ENCODE measurements at regions not wholly inside any gene's neighbourhood (a gene's known extent, or its start where the extent isn't known, plus 50 kb on each side); places are given as distances from the start of the nearest gene placed in this dataset.

- Histone ChIP-seq H3K36me3 (replicated peaks; ENCODE audit: insufficient read depth, low read depth) (no peaks in the 10 kb centered on the region), H4K20me1 (ENCODE audit: insufficient read depth, poor library complexity, severe bottlenecking) (no peaks in the 10 kb centered on the region), H3K4me3 (no peak overlapping the region), H3K4me1 (ENCODE audit: insufficient read depth) (no peaks in the 10 kb centered on the region), H3K9me2 (replicated peaks; ENCODE audit: insufficient read depth) (no peaks in the 10 kb centered on the region), H2AFZ (no peak overlapping the region), H3K4me2 (no peak overlapping the region), H3K27me3 (no peaks in the 10 kb centered on the region), H3K9me3 (ENCODE audit: low read depth) (no peaks in the 10 kb centered on the region), H3K79me2 (no peaks in the 10 kb centered on the region), H3K27ac (no peak overlapping the region)
- WGBS (ENCODE audit: low lambda C conversion rate, missing lambda C conversion rate) = 50% methylated on average over 5 of the region's 5 CpGs
- no peak for DNase-seq (ENCODE audit: low spot score)
- TF ChIP-seq, protein P1, sequence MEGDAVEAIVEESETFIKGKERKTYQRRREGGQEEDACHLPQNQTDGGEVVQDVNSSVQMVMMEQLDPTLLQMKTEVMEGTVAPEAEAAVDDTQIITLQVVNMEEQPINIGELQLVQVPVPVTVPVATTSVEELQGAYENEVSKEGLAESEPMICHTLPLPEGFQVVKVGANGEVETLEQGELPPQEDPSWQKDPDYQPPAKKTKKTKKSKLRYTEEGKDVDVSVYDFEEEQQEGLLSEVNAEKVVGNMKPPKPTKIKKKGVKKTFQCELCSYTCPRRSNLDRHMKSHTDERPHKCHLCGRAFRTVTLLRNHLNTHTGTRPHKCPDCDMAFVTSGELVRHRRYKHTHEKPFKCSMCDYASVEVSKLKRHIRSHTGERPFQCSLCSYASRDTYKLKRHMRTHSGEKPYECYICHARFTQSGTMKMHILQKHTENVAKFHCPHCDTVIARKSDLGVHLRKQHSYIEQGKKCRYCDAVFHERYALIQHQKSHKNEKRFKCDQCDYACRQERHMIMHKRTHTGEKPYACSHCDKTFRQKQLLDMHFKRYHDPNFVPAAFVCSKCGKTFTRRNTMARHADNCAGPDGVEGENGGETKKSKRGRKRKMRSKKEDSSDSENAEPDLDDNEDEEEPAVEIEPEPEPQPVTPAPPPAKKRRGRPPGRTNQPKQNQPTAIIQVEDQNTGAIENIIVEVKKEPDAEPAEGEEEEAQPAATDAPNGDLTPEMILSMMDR (IDR thresholded peaks at IDR 0.05; ENCODE audit: poor library complexity) = no peak
- no peak for TF ChIP-seq EZH2phosphoT487 (IDR thresholded peaks at IDR 0.05; ENCODE audit: low read depth, severe bottlenecking, unreplicated experiment)
- no peak for TF ChIP-seq EZH2 (IDR thresholded peaks at IDR 0.05; ENCODE audit: borderline replicate concordance)
These were observed 87.0 kb upstream of the ONECUT1 start for GRCh38 chr15:52876991-52877663.

- H3K36me3 ChIP-seq (replicated peaks; ENCODE audit: insufficient read depth, low read depth) = no peaks in the 10 kb centered on the region
- H4K20me1 ChIP-seq (ENCODE audit: insufficient read depth, poor library complexity, severe bottlenecking) = no peaks in the 10 kb centered on the region
- no peak overlapping the region for H3K4me2 ChIP-seq
- H3K4me3 ChIP-seq = no peak overlapping the region
- no peak for DNase-seq (ENCODE audit: low spot score)
- H2AFZ ChIP-seq = no peak overlapping the region
- H3K79me2 ChIP-seq = no peaks in the 10 kb centered on the region
- H3K4me1 ChIP-seq (ENCODE audit: insufficient read depth) = no peaks in the 10 kb centered on the region
- TF ChIP-seq EZH2 (IDR thresholded peaks at IDR 0.05; ENCODE audit: borderline replicate concordance) = no peak
- TF ChIP-seq, protein P1 (IDR thresholded peaks at IDR 0.05; ENCODE audit: poor library complexity) = no peak
- no peak for TF ChIP-seq EZH2phosphoT487 (IDR thresholded peaks at IDR 0.05; ENCODE audit: low read depth, severe bottlenecking, unreplicated experiment)
- H3K27ac ChIP-seq = no peak overlapping the region
- H3K9me2 ChIP-seq (replicated peaks; ENCODE audit: insufficient read depth) = no peaks in the 10 kb centered on the region
- 91% methylated on average over 8 of the region's 8 CpGs for WGBS (ENCODE audit: low lambda C conversion rate, missing lambda C conversion rate)
- no peaks in the 10 kb centered on the region for H3K27me3 ChIP-seq
- H3K9me3 ChIP-seq (ENCODE audit: low read depth) = no peaks in the 10 kb centered on the region
These were observed 82.1 kb upstream of the ONECUT1 start for GRCh38 chr15:52872036-52872818.

DNA sequence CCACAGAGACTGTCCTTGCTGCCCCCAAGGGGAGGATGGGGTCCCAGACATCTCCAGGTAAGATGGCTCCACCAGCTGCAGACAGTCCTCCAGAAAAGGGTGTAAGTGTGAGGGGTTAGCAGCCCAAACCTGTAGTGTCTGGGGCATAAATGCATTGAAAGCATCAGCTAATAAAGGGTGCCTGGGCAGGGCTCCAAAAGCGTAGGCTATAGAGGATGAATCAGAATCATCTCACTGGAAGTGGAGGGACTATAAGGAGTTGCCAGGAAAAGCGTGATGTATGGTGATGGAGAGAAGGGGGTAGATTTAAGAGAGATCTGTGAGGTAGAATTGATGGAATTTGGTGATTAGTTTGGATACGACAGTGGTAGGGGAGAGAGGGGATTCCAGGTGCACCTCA lies 79.9 kb upstream of the ONECUT1 start:
- no peak for DNase-seq (ENCODE audit: low spot score)
- H3K4me3 ChIP-seq = no peak overlapping the region
- H3K27me3 ChIP-seq = no peaks in the 10 kb centered on the region
- H3K9me2 ChIP-seq (replicated peaks; ENCODE audit: insufficient read depth) = no peaks in the 10 kb centered on the region
- no peaks in the 10 kb centered on the region for H3K36me3 ChIP-seq (replicated peaks; ENCODE audit: insufficient read depth, low read depth)
- H4K20me1 ChIP-seq (ENCODE audit: insufficient read depth, poor library complexity, severe bottlenecking) = no peaks in the 10 kb centered on the region
- 92% methylated on average over 3 of the region's 3 CpGs for WGBS (ENCODE audit: low lambda C conversion rate, missing lambda C conversion rate)
- no peaks in the 10 kb centered on the region for H3K4me1 ChIP-seq (ENCODE audit: insufficient read depth)
- H3K79me2 ChIP-seq = no peaks in the 10 kb centered on the region
- TF ChIP-seq EZH2phosphoT487 (IDR thresholded peaks at IDR 0.05; ENCODE audit: low read depth, severe bottlenecking, unreplicated experiment) = no peak
- no peak overlapping the region for H3K27ac ChIP-seq
- H3K4me2 ChIP-seq = no peak overlapping the region
- H2AFZ ChIP-seq = no peak overlapping the region
- no peaks in the 10 kb centered on the region for H3K9me3 ChIP-seq (ENCODE audit: low read depth)

DNA sequence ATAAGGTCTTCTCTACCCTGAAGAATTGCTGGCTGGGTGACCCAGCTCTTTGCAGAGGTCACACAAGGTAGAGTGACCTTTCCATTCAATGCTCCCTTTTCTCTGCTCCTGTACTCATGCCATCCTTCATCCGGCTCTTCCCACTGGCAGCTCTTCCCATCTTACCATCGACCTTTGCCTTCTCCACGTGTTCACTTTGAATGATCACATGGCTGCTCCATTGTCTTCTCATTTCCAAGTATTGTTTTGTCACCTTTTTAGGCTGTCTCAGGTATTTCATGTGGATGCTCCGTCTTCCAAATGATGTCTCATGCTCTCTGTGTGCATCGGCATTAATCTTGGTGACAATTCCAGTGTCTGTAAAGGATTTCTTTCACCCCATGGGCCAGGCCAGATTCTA lies 76.6 kb upstream of the ONECUT1 start:
- no peak overlapping the region for H3K4me2 ChIP-seq
- DNase-seq (ENCODE audit: low spot score) = no peak
- H2AFZ ChIP-seq = no peak overlapping the region
- TF ChIP-seq EZH2 (IDR thresholded peaks at IDR 0.05; ENCODE audit: borderline replicate concordance) (no peak), EZH2phosphoT487 (IDR thresholded peaks at IDR 0.05; ENCODE audit: low read depth, severe bottlenecking, unreplicated experiment) (no peak)
- TF ChIP-seq, protein P1 (IDR thresholded peaks at IDR 0.05; ENCODE audit: poor library complexity) = no peak
- H3K79me2 ChIP-seq = no peaks in the 10 kb centered on the region
- WGBS (ENCODE audit: low lambda C conversion rate, missing lambda C conversion rate) = 88% methylated on average over 5 of the region's 5 CpGs
- H3K27me3 ChIP-seq = no peaks in the 10 kb centered on the region
- no peaks in the 10 kb centered on the region for H3K36me3 ChIP-seq (replicated peaks; ENCODE audit: insufficient read depth, low read depth)
- H4K20me1 ChIP-seq (ENCODE audit: insufficient read depth, poor library complexity, severe bottlenecking) = no peaks in the 10 kb centered on the region
- H3K4me3 ChIP-seq = no peak overlapping the region
- no peak overlapping the region for H3K27ac ChIP-seq
- no peaks in the 10 kb centered on the region for H3K9me3 ChIP-seq (ENCODE audit: low read depth)
- no peaks in the 10 kb centered on the region for H3K9me2 ChIP-seq (replicated peaks; ENCODE audit: insufficient read depth)
- H3K4me1 ChIP-seq (ENCODE audit: insufficient read depth) = no peaks in the 10 kb centered on the region
